ENCODE measurements at regions not wholly inside any gene's neighbourhood (a gene's known extent, or its start where the extent isn't known, plus 50 kb on each side); places are given as distances from the start of the nearest gene placed in this dataset.
A peak's percentile ranks its signal among the peaks of the same experiment; 100 is the strongest.

GRCh38 chr17:79355165-79355564, 255.7 kb downstream of the RBFOX3 start:
- peaks cover 5 to 8% of the 10 kb centered on the region in 2 donors for H3K27me3 ChIP-seq (ENCODE audit: control insufficient read depth in 2 of 2, insufficient read depth in 2 of 2, low read length in 2 of 2)

GRCh38 chr17:79354173-79354820, 256.6 kb downstream of the RBFOX3 start:
- no peak overlapping the region for H3K27ac ChIP-seq (ENCODE audit: low read depth in 2 of 2, low read length in 2 of 2)
- H3K4me1 ChIP-seq (ENCODE audit: control insufficient read depth in 2 of 2, insufficient read depth in 2 of 2, low read length in 2 of 2) = no peaks in the 10 kb centered on the region
- no peak overlapping the region for H3K4me3 ChIP-seq (ENCODE audit: low read length in 2 of 2)
- H3K9me3 ChIP-seq (ENCODE audit: control insufficient read depth in 2 of 2, low read length in 2 of 2) = no peaks in the 10 kb centered on the region
- H3K27me3 ChIP-seq (ENCODE audit: control insufficient read depth in 2 of 2, insufficient read depth in 2 of 2, low read length in 2 of 2) = peaks cover 5 to 8% of the 10 kb centered on the region in 2 donors
- H3K9ac ChIP-seq (ENCODE audit: low read depth in 1 of 2, low read length in 2 of 2) = no peak overlapping the region
- no peaks in the 10 kb centered on the region for H3K36me3 ChIP-seq (ENCODE audit: control insufficient read depth in 2 of 2, insufficient read depth in 2 of 2, low read length in 2 of 2)

More at GRCh38 chr17:79355165-79355564, 255.7 kb downstream of the RBFOX3 start:
- Histone ChIP-seq H3K27ac (ENCODE audit: low read depth in 2 of 2, low read length in 2 of 2) (no peak overlapping the region), H3K36me3 (ENCODE audit: control insufficient read depth in 2 of 2, insufficient read depth in 2 of 2, low read length in 2 of 2) (no peaks in the 10 kb centered on the region), H3K9ac (ENCODE audit: low read depth in 1 of 2, low read length in 2 of 2) (no peak overlapping the region), H3K4me1 (ENCODE audit: control insufficient read depth in 2 of 2, insufficient read depth in 2 of 2, low read length in 2 of 2) (no peaks in the 10 kb centered on the region), H3K4me3 (ENCODE audit: low read length in 2 of 2) (no peak overlapping the region), H3K9me3 (ENCODE audit: control insufficient read depth in 2 of 2, low read length in 2 of 2) (no peaks in the 10 kb centered on the region)

- H3K4me1 ChIP-seq (ENCODE audit: control insufficient read depth in 2 of 2, insufficient read depth in 2 of 2, low read length in 2 of 2) = no peaks in the 10 kb centered on the region
- peaks cover 3 to 8% of the 10 kb centered on the region in 2 donors for H3K27me3 ChIP-seq (ENCODE audit: control insufficient read depth in 2 of 2, insufficient read depth in 2 of 2, low read length in 2 of 2)
- H3K27ac ChIP-seq (ENCODE audit: low read depth in 2 of 2, low read length in 2 of 2) = no peak overlapping the region
- H3K9ac ChIP-seq (ENCODE audit: low read depth in 1 of 2, low read length in 2 of 2) = no peak overlapping the region
- H3K36me3 ChIP-seq (ENCODE audit: control insufficient read depth in 2 of 2, insufficient read depth in 2 of 2, low read length in 2 of 2) = no peaks in the 10 kb centered on the region
- H3K4me3 ChIP-seq (ENCODE audit: low read length in 2 of 2) = no peak overlapping the region
- no peaks in the 10 kb centered on the region for H3K9me3 ChIP-seq (ENCODE audit: control insufficient read depth in 2 of 2, low read length in 2 of 2)
Measured at GRCh38 chr17:79353548-79353947, 257.3 kb downstream of the RBFOX3 start.

- Histone ChIP-seq H3K36me3 (ENCODE audit: control insufficient read depth in 2 of 2, insufficient read depth in 2 of 2, low read length in 2 of 2) (no peaks in the 10 kb centered on the region), H3K4me1 (ENCODE audit: control insufficient read depth in 2 of 2, insufficient read depth in 2 of 2, low read length in 2 of 2) (no peaks in the 10 kb centered on the region), H3K9me3 (ENCODE audit: control insufficient read depth in 2 of 2, low read length in 2 of 2) (no peaks in the 10 kb centered on the region), H3K9ac (ENCODE audit: low read depth in 1 of 2, low read length in 2 of 2) (no peak overlapping the region), H3K4me3 (ENCODE audit: low read length in 2 of 2) (no peak overlapping the region), H3K27ac (ENCODE audit: low read depth in 2 of 2, low read length in 2 of 2) (no peak overlapping the region), H3K27me3 (ENCODE audit: control insufficient read depth in 2 of 2, insufficient read depth in 2 of 2, low read length in 2 of 2) (peaks cover 6 to 8% of the 10 kb centered on the region in 2 donors)
Measured at GRCh38 chr17:79353016-79353415, 257.8 kb downstream of the RBFOX3 start.

GRCh38 chr17:79350533-79350932, 260.3 kb downstream of the RBFOX3 start:
- H3K9me3 ChIP-seq (ENCODE audit: control insufficient read depth in 2 of 2, low read length in 2 of 2) = no peaks in the 10 kb centered on the region
- H3K27me3 ChIP-seq (ENCODE audit: control insufficient read depth in 2 of 2, insufficient read depth in 2 of 2, low read length in 2 of 2) = peaks cover 3 to 7% of the 10 kb centered on the region in 2 donors
- no peak overlapping the region for H3K9ac ChIP-seq (ENCODE audit: low read depth in 1 of 2, low read length in 2 of 2)
- H3K4me1 ChIP-seq (ENCODE audit: control insufficient read depth in 2 of 2, insufficient read depth in 2 of 2, low read length in 2 of 2) = no peaks in the 10 kb centered on the region
- H3K36me3 ChIP-seq (ENCODE audit: control insufficient read depth in 2 of 2, insufficient read depth in 2 of 2, low read length in 2 of 2) = no peaks in the 10 kb centered on the region
- no peak overlapping the region for H3K27ac ChIP-seq (ENCODE audit: low read depth in 2 of 2, low read length in 2 of 2)
- H3K4me3 ChIP-seq (ENCODE audit: low read length in 2 of 2) = no peak overlapping the region

GRCh38 chr17:79349506-79350400, 261.1 kb downstream of the RBFOX3 start:
- no peak overlapping the region for H3K4me3 ChIP-seq (ENCODE audit: low read length in 2 of 2)
- H3K27me3 ChIP-seq (ENCODE audit: control insufficient read depth in 2 of 2, insufficient read depth in 2 of 2, low read length in 2 of 2) = peaks cover 3 to 7% of the 10 kb centered on the region in 2 donors
- no peak overlapping the region for H3K27ac ChIP-seq (ENCODE audit: low read depth in 2 of 2, low read length in 2 of 2)
- H3K9ac ChIP-seq (ENCODE audit: low read depth in 1 of 2, low read length in 2 of 2) = no peak overlapping the region
- no peaks in the 10 kb centered on the region for H3K4me1 ChIP-seq (ENCODE audit: control insufficient read depth in 2 of 2, insufficient read depth in 2 of 2, low read length in 2 of 2)
- H3K9me3 ChIP-seq (ENCODE audit: control insufficient read depth in 2 of 2, low read length in 2 of 2) = no peaks in the 10 kb centered on the region
- H3K36me3 ChIP-seq (ENCODE audit: control insufficient read depth in 2 of 2, insufficient read depth in 2 of 2, low read length in 2 of 2) = no peaks in the 10 kb centered on the region

- Histone ChIP-seq H3K36me3 (ENCODE audit: control insufficient read depth in 2 of 2, insufficient read depth in 2 of 2, low read length in 2 of 2) (no peaks in the 10 kb centered on the region), H3K27me3 (ENCODE audit: control insufficient read depth in 2 of 2, insufficient read depth in 2 of 2, low read length in 2 of 2) (peaks cover 0 to 3% of the 10 kb centered on the region in 2 donors), H3K4me1 (ENCODE audit: control insufficient read depth in 2 of 2, insufficient read depth in 2 of 2, low read length in 2 of 2) (peaks cover 0 to 2% of the 10 kb centered on the region in 2 donors), H3K27ac (ENCODE audit: low read depth in 2 of 2, low read length in 2 of 2) (no peak overlapping the region), H3K9me3 (ENCODE audit: control insufficient read depth in 2 of 2, low read length in 2 of 2) (no peaks in the 10 kb centered on the region), H3K9ac (ENCODE audit: low read depth in 1 of 2, low read length in 2 of 2) (no peak overlapping the region), H3K4me3 (ENCODE audit: low read length in 2 of 2) (no peak overlapping the region)
Measured at GRCh38 chr17:79342376-79342775, 267.8 kb downstream of the ENGASE start.

- Histone ChIP-seq H3K27ac (ENCODE audit: low read depth in 2 of 2, low read length in 2 of 2) (no peak overlapping the region), H3K36me3 (ENCODE audit: control insufficient read depth in 2 of 2, insufficient read depth in 2 of 2, low read length in 2 of 2) (no peaks in the 10 kb centered on the region), H3K27me3 (ENCODE audit: control insufficient read depth in 2 of 2, insufficient read depth in 2 of 2, low read length in 2 of 2) (peaks cover 0 to 3% of the 10 kb centered on the region in 2 donors), H3K4me1 (ENCODE audit: control insufficient read depth in 2 of 2, insufficient read depth in 2 of 2, low read length in 2 of 2) (peaks cover 0 to 2% of the 10 kb centered on the region in 2 donors), H3K4me3 (ENCODE audit: low read length in 2 of 2) (no peak overlapping the region), H3K9me3 (ENCODE audit: control insufficient read depth in 2 of 2, low read length in 2 of 2) (no peaks in the 10 kb centered on the region), H3K9ac (ENCODE audit: low read depth in 1 of 2, low read length in 2 of 2) (no peak overlapping the region)
Measured at GRCh38 chr17:79341816-79342215, 267.2 kb downstream of the ENGASE start.

- no peaks in the 10 kb centered on the region for H3K9me3 ChIP-seq (ENCODE audit: control insufficient read depth in 2 of 2, low read length in 2 of 2)
- H3K9ac ChIP-seq (ENCODE audit: low read depth in 1 of 2, low read length in 2 of 2) = no peak overlapping the region
- H3K4me3 ChIP-seq (ENCODE audit: low read length in 2 of 2) = peak overlapping the region in 1 of 2 donors; percentile 26
- H3K36me3 ChIP-seq (ENCODE audit: control insufficient read depth in 2 of 2, insufficient read depth in 2 of 2, low read length in 2 of 2) = no peaks in the 10 kb centered on the region
- peaks cover 0 to 2% of the 10 kb centered on the region in 2 donors for H3K4me1 ChIP-seq (ENCODE audit: control insufficient read depth in 2 of 2, insufficient read depth in 2 of 2, low read length in 2 of 2)
- H3K27ac ChIP-seq (ENCODE audit: low read depth in 2 of 2, low read length in 2 of 2) = peak overlapping the region in 1 of 2 donors; percentile 16
- H3K27me3 ChIP-seq (ENCODE audit: control insufficient read depth in 2 of 2, insufficient read depth in 2 of 2, low read length in 2 of 2) = peaks cover 0 to 3% of the 10 kb centered on the region in 2 donors
Measured at GRCh38 chr17:79341222-79341780, 266.7 kb downstream of the ENGASE start.
